ENCODE measurements at regions not wholly inside any gene's neighbourhood (a gene's known extent, or its start where the extent isn't known, plus 50 kb on each side); places are given as distances from the start of the nearest gene placed in this dataset.

GRCh38 chr2:239499726-239500573 is 99.1 kb upstream of the HDAC4 start:
- DNase-seq, result peak; percentile 44

- no peak for DNase-seq
These were observed 98.3 kb upstream of the HDAC4 start for GRCh38 chr2:239498981-239499634.

DNA sequence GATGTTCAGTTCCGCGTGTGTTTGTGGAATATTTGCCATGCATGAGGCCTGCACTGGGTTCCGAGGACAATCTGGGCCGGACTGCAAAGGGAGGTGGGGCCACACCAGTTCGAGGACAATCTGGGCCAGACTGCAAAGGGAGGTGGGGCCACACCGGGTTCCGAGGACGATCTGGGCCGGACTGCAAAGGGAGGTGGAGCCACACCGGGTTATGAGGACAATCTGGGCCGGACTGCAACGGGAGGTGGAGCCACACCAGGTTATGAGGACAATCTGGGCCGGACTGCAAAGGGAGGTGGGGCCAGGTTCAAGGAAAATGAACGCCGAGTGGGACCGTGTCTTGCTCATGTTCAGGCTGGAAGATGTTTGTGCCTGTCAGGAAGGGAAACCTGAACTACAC is 97.8 kb upstream of the HDAC4 start:
- no peak for DNase-seq

DNA sequence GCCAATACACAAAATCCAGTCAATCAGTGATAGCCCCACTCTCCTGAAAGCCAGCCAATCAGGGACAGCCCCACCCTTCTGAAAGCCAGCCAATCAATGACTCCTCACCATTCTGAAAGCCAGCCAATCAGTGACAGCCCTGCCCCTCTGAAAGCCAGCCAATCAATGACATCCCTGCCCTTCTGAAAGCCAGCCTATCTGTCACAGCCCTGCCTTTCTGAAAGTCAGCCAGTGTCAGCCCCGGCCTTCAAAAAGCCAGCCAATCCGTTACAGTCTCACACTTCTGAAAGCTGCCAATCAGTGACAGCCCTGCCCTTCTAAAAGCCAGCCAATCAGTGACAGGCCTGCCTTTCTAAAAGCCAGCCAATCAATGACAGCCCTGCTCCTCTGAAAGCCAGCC is 95.9 kb upstream of the HDAC4 start:
- no peak for DNase-seq

GRCh38 chr2:239495791-239496233 is 95.0 kb upstream of the HDAC4 start:
- no peak for DNase-seq

DNA sequence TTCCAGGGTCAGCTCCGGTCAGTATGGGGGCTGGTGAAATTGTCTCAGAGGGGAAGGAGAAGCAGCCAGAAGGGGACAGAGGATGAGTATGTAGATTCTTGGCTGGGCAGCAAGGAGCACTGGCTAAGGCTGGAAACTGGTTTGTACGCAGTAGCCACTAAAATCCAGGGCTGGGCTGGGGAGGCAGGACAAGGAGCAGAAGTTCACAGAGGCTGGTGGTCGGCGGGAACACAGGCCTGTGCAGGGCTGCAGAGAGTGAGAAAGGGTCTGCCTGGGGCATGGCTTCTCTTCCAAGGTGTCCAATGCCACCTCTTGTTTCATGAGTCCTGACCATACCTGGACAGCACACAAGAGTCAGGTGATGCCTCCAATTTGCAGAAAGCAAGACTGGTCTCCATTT is 94.4 kb upstream of the HDAC4 start:
- DNase-seq, result no peak

- DNase-seq, result no peak
These were observed 93.8 kb upstream of the HDAC4 start for GRCh38 chr2:239494578-239494977.

DNA sequence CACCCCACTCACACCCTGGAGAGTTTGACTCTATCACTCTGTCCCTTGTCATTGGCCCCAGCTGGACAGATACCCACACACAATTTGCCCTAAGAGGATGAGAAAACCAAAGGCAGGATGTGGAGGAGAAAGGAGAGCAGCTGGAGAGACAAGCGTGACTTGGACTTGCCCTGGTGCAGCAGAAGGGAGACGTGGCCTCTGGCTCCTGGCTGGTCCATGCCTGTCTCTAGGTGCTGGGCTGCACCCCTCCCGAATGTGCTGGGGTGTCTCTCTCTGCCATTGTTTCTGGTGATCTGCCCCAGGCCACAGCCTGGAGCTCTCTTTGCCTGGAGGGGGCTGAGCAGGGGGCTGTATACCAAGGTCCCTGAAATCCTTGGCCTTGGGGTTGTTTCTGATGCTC is 88.7 kb upstream of the HDAC4 start:
- no peak for DNase-seq

DNA sequence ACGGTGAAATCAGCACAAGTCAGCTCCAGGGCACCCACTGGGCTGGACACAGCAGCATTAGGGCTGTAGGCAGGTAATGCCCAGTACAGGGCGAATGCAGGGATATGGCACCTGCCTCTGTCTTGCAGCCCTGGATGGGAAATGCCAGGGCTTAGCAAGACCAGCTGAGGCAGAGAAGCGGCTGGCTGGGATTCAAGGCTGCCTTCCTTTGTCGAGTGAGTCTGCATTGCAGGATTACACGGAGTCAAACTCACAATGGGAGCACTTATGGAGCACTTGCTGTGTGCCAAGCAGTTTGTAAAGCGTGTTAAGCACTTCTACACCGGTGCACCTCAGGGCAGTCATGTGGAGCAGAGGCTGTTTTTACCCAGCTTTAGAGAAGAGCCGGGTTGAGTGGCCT is 87.3 kb upstream of the HDAC4 start:
- no peak for DNase-seq

DNA sequence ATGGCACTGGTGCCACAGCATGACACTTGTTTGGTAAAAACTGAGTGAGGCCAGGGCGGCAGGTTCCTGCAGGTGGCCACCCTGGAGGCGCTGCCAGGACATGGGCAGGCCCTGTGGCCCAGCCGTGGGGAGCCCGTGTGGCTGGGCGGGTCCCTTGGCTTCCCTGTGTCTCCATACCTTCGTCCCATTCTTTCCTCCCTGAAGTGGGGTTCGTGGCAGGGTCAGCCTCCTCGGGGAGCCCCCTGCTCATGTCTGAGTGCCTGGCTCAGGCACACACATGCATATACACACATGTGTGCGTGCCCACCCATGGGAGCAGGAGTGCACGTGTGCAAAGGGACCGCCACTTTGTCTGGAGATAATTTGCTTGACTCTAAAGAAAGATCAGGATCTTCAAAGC is 86.5 kb upstream of the HDAC4 start:
- no peak for DNase-seq

DNA sequence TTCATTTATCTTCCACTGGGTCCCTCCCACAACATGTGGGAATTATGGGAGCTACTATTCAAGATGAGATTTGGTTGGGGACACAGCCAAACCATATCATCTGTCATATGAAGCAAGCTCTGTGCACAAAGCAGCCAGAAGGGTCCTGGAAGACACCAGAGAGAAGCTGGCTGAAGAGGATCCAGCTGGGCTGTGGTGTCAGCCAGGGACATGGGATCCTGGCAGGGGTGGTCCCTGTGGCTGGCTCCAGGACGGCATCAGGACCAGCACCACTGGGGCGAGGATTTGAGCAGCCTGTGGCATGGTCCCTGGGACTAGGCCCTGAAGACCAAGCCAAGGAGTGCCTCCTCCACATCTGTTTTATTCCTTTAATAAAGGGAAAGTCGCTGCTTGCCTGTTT is 84.8 kb upstream of the HDAC4 start:
- no peak for DNase-seq

- DNase-seq, result no peak
These were observed 83.9 kb upstream of the HDAC4 start for GRCh38 chr2:239484571-239485355.

DNA sequence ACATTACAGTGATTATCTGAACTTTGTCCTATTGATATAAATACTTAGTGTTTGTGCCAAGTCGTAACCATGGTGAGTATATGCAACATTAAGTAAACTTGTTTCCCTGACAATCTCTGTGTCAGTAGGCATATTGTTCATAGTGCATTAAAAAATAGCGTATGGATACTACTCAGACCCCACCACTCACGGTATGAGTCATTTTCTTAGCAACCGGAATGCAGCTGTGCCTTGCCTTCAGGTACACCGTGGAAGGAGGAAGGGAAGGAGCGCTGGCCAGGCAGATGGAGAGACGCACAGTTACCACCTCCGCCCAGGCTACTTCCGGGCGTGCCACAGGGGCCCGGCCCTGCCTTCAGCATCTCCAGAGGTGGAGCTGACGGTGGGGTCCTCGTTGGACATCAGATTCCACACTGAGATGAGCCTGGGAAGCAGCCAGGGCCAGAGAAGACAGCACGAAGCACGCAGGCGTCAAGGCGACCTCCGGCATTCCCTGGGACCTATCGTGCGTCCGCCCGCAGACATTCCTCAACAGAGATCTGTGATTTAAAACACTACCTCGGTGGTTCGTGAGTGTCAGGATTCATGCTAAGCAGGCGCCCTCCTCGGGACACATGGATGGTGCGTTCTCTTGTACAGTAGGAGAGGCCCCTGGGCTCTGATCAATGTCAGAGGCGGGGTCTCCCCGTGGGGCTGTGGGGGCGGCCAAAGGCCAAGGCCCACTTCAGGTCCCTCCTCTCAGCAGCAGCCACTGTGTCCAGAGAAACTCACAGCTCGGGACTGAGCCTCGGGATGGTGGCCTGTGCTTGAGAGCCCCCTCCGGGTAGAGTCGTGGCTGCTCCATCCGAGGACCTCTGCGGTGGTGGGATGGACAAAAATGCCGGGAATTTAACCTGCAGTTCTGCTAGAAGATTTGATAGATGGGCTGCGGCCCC is 82.2 kb upstream of the HDAC4 start:
- no peak for DNase-seq

DNA sequence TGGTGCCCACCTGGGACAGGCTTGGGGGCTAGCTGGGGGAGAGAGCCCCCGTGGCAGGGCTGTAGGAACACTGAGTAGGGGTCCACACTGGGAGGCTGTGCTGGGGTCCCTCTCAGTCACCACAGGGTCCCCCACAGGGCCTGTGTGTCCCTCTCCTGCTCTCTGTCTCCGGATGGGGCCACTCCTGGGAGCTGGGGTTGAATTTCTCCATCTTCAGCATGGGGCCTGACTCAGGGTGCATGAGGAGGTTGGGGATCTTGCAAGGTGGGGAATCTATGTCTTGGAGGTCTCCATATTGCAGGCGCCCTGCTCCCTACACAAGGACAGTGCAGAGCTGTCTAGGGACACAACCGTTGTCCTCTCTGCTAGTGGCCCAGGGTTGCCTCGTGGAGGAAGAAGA is 78.7 kb upstream of the HDAC4 start:
- DNase-seq, result no peak

DNA sequence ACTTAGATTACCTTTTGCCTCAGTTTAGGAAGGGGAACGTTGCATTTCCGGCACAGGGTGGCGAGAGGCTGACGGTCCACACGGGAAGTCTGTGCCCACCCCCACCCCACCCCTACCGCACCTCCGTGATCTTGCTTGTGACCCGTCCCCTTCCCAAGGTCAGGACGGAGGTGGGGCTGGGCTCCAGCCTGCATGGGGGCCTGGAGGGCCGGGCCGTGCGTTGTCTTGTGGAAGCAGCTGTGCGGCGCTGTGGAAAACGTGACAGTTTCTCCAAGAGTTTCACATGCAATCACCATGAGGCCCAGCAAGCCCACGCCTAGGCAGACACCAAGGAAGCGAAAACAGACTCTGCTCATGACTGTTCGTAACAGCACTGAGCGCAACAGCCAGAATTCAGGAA is 76.8 kb upstream of the HDAC4 start:
- DNase-seq, result peak; percentile 5

GRCh38 chr2:239476757-239477585 is 76.2 kb upstream of the HDAC4 start:
- DNase-seq, result no peak

DNA sequence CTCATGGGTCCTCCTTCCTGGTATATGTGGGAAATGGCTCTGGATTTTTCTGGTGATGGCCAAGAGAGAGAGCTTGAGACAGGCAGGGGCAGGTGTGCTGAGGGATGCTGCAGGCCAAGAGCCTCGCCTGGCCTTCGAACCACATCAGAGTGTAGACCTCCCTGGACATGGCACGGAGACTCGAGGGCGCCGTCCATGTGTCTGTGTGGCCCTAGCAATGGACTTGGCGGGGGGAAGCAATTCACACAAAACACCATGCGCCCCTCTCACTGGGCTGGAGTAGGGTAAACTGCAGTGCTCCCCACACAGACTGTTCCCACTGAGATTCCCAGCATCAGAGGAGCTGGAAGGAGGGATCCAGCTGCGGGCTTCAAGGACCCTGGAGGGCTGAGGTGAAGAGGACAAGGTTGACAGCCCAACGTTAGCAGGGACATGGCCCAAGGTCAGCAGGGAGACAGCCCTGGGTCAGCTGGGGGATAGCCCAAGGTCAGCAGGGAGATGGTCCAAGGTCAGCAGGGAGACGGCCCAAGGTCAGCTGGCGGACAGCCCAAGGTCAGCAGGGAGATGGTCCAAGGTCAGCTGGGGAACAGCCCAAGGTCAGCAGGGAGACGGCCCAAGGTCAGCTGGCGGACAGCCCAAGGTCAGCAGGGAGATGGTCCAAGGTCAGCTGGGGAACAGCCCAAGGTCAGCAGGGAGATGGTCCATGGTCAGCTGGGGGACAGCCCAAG is 75.4 kb upstream of the HDAC4 start:
- no peak for DNase-seq

DNA sequence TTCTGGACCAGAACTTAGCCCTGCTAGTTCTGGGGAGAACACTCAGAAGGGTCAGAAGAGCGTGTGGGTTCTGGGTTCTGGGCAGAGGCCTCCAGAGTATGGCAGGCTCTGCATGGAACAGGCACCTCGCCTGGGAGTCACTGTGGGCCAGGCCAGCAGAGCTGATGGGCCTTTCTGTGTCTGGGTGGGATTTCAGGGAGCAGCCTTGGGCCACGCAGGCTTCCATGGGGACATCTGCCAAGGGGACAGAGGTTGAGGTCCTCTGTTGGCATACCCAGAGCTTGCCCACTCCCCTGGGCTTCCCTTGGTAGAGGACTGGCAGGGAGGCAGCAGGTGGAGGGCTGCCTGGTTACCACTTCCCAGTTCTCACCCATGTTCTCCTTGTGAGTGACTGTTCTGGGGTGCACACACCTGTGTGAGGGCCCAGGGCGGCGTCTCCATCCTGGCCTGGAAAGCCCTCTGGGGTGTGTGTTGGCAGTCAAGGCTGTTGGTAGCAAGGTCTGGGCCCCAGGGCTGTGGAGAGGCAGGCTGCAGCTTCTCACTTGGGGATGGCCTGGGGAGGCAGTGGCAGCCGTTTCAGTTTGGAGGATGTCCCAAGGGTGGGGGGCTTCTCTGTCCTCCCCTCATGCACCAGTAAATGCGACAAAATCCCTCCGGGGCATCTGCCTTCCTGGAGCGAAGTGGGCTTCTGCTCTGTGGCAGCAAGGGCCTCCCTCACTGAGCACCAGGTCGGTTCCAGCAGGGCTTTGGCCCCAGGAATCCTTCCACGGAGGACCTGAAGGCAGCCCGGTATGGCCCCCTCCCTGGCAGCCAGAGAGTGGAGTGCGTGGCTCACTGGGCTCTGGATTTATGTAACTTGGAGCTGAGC is 74.6 kb upstream of the HDAC4 start:
- no peak for DNase-seq

- no peak for DNase-seq
These were observed 72.5 kb upstream of the HDAC4 start for GRCh38 chr2:239473211-239473805.
